ENCODE measurements at regions not wholly inside any gene's neighbourhood (a gene's known extent, or its start where the extent isn't known, plus 50 kb on each side); places are given as distances from the start of the nearest gene placed in this dataset.

- Histone ChIP-seq H3K36me3 (ENCODE audit: insufficient read depth, low read length) (no peaks in the 10 kb centered on the region), H3K4me3 (ENCODE audit: low read depth in 1 of 2, low read length in 2 of 2) (no peak overlapping the region), H4K20me1 (ENCODE audit: insufficient read depth, low read length) (no peaks in the 10 kb centered on the region), H3K9ac (ENCODE audit: low read depth, low read length) (no peak overlapping the region), H3K4me2 (ENCODE audit: insufficient read depth, low read length) (no peak overlapping the region), H3K27ac (ENCODE audit: low read length) (no peak overlapping the region), H2AFZ (ENCODE audit: low read depth, low read length) (no peak overlapping the region), H3K9me3 (ENCODE audit: insufficient read depth, low read length, severe bottlenecking) (no peaks in the 10 kb centered on the region), H3K27me3 (ENCODE audit: insufficient read depth, low read length, poor library complexity) (peaks cover 3% of the 10 kb centered on the region), H3K79me2 (ENCODE audit: insufficient read depth, low read length) (no peaks in the 10 kb centered on the region), H3K4me1 (ENCODE audit: insufficient read depth, low read length) (no peaks in the 10 kb centered on the region)
- ATAC-seq (ENCODE audit: insufficient read depth, low read depth) (no peak), DNase-seq (no peak)
- TF ChIP-seq CTCF (IDR thresholded peaks at IDR 0.05; ENCODE audit: borderline replicate concordance, extremely low read depth, low read length, poor library complexity, severe bottlenecking) (no peak), EZH2 (IDR thresholded peaks at IDR 0.05; ENCODE audit: borderline replicate concordance, low read depth, low read length, severe bottlenecking) (no peak)
These were observed 378.7 kb downstream of the ENC1 start for GRCh38 chr5:74261866-74262265.

GRCh38 chr5:74261421-74261820, 379.1 kb downstream of the ENC1 start:
- no peak for ATAC-seq (ENCODE audit: insufficient read depth, low read depth)

GRCh38 chr5:74259572-74259971, 381.0 kb downstream of the ENC1 start:
- ATAC-seq (ENCODE audit: insufficient read depth, low read depth), result no peak

More at GRCh38 chr5:74261421-74261820, 379.1 kb downstream of the ENC1 start:
- DNase-seq, result no peak
- Histone ChIP-seq H3K4me3 (ENCODE audit: low read depth in 1 of 2, low read length in 2 of 2) (no peak overlapping the region), H3K9ac (ENCODE audit: low read depth, low read length) (no peak overlapping the region), H4K20me1 (ENCODE audit: insufficient read depth, low read length) (no peaks in the 10 kb centered on the region), H3K79me2 (ENCODE audit: insufficient read depth, low read length) (no peaks in the 10 kb centered on the region), H2AFZ (ENCODE audit: low read depth, low read length) (no peak overlapping the region), H3K4me1 (ENCODE audit: insufficient read depth, low read length) (no peaks in the 10 kb centered on the region), H3K9me3 (ENCODE audit: insufficient read depth, low read length, severe bottlenecking) (no peaks in the 10 kb centered on the region), H3K36me3 (ENCODE audit: insufficient read depth, low read length) (no peaks in the 10 kb centered on the region), H3K27ac (ENCODE audit: low read length) (no peak overlapping the region), H3K27me3 (ENCODE audit: insufficient read depth, low read length, poor library complexity) (peaks cover under 1% of the 10 kb centered on the region), H3K4me2 (ENCODE audit: insufficient read depth, low read length) (no peak overlapping the region)
- no peak for TF ChIP-seq EZH2 (IDR thresholded peaks at IDR 0.05; ENCODE audit: borderline replicate concordance, low read depth, low read length, severe bottlenecking)
- no peak for TF ChIP-seq CTCF (IDR thresholded peaks at IDR 0.05; ENCODE audit: borderline replicate concordance, extremely low read depth, low read length, poor library complexity, severe bottlenecking)

More at GRCh38 chr5:74259572-74259971, 381.0 kb downstream of the ENC1 start:
- H3K9ac ChIP-seq (ENCODE audit: low read depth, low read length), result no peak overlapping the region
- H3K36me3 ChIP-seq (ENCODE audit: insufficient read depth, low read length), result no peaks in the 10 kb centered on the region
- H3K27ac ChIP-seq (ENCODE audit: low read length), result no peak overlapping the region
- DNase-seq, result no peak
- H3K4me1 ChIP-seq (ENCODE audit: insufficient read depth, low read length), result no peaks in the 10 kb centered on the region
- no peaks in the 10 kb centered on the region for H3K79me2 ChIP-seq (ENCODE audit: insufficient read depth, low read length)
- no peaks in the 10 kb centered on the region for H4K20me1 ChIP-seq (ENCODE audit: insufficient read depth, low read length)
- H3K4me2 ChIP-seq (ENCODE audit: insufficient read depth, low read length), result no peak overlapping the region
- no peak overlapping the region for H3K4me3 ChIP-seq (ENCODE audit: low read depth in 1 of 2, low read length in 2 of 2)
- TF ChIP-seq CTCF (IDR thresholded peaks at IDR 0.05; ENCODE audit: borderline replicate concordance, extremely low read depth, low read length, poor library complexity, severe bottlenecking), result no peak
- H2AFZ ChIP-seq (ENCODE audit: low read depth, low read length), result no peak overlapping the region
- no peaks in the 10 kb centered on the region for H3K27me3 ChIP-seq (ENCODE audit: insufficient read depth, low read length, poor library complexity)
- no peaks in the 10 kb centered on the region for H3K9me3 ChIP-seq (ENCODE audit: insufficient read depth, low read length, severe bottlenecking)
